ENCODE measurements at regions not wholly inside any gene's neighbourhood (a gene's known extent, or its start where the extent isn't known, plus 50 kb on each side); places are given as distances from the start of the nearest gene placed in this dataset.
"Not testable (repeated sequence)": the region's sequence is repeated elsewhere in the genome, so short reads cannot be mapped to it uniquely, and the experiment has no call there.

DNA sequence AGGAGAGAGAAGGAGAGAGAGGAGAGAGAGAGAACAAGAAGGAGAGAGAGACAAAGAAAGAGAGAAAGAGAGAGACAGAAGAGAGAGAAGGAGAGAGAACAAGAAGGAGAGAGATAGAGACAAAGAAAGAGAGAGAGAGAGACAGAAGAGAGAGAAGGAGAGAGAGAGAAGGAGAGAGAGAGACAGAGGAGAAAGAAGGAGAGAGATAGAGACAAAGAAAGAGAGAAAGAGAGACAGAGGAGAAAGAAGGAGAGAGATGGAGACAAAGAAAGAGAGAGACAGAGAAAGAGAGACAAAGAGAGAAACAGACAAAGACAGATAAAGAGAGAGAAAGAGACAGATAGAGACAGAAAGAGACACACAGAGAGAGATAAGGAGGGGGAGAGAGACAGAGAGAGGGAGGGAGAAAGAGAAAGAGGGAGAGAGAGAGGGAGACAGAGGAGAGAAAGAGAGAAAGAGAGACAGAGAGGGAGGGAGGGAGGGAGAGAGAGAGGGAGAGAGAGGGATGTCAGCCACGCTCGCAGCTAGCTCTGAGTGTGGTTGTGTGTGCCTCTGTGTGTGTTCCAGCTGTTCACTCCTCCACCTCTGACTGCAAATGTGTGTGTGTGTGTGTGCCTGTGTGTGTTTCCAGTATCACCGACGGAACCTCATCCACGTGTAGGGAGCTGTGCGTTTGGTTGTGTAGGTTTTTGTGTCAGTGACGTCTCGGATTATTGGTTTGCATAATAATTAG, 105.8 kb downstream of the CRLF2 start:
- Histone ChIP-seq H3K4me3 (no peak overlapping the region), H3K36me3 (no peaks in the 10 kb centered on the region), H3K27ac (no peak overlapping the region), H3K27me3 (ENCODE audit: low read depth) (peaks cover 5% of the 10 kb centered on the region), H3K9me3 (no peaks in the 10 kb centered on the region), H3K4me1 (no peaks in the 10 kb centered on the region)
- TF ChIP-seq CTCF (IDR thresholded peaks at IDR 0.05) = no peak
- intact Hi-C loops (cut with DNase I) = no loop called here
- no peak for DNase-seq
- no peak for ATAC-seq

GRCh38 chrX:1105671-1106419, 106.6 kb downstream of the CRLF2 start:
- Histone ChIP-seq H3K27ac (no peak overlapping the region), H3K36me3 (no peaks in the 10 kb centered on the region), H3K27me3 (ENCODE audit: low read depth) (peaks cover 5% of the 10 kb centered on the region), H3K4me3 (no peak overlapping the region), H3K4me1 (no peaks in the 10 kb centered on the region), H3K9me3 (no peaks in the 10 kb centered on the region)
- intact Hi-C loops (cut with DNase I) = no loop called here
- TF ChIP-seq CTCF (IDR thresholded peaks at IDR 0.05) = no peak
- ATAC-seq (no peak), DNase-seq (no peak)

DNA sequence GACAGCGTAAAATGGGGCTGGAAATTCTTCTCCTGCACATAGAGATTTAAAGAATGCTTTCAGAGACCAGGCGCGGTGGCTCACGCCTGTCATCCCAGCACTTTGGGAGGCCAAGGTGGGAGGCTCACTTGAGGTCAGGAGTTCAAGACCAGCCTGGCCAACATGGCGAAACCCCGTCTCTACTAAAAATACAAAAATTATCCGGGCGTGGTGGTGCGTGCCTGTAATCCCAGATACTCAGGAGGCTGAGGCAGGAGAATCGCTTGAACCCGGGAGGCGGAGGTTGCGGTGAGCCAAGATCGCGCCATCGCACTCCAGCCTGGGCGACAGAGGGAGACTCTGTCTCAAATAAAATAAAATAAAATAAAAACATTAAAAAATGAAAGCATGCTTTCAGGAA, 107.4 kb downstream of the CRLF2 start:
- H3K4me1 ChIP-seq; H3K27ac ChIP-seq; H3K9me3 ChIP-seq; DNase-seq; H3K27me3 ChIP-seq (ENCODE audit: low read depth); H3K36me3 ChIP-seq; ATAC-seq; H3K4me3 ChIP-seq; intact Hi-C loops (cut with DNase I): not testable (repeated sequence)

- DNase-seq (no peak), ATAC-seq (no peak)
- no peak for TF ChIP-seq CTCF (IDR thresholded peaks at IDR 0.05)
- Histone ChIP-seq H3K4me3 (no peak overlapping the region), H3K36me3 (no peaks in the 10 kb centered on the region), H3K4me1 (no peaks in the 10 kb centered on the region), H3K27me3 (ENCODE audit: low read depth) (peaks cover 5% of the 10 kb centered on the region), H3K9me3 (no peaks in the 10 kb centered on the region), H3K27ac (no peak overlapping the region)
- intact Hi-C loops (cut with DNase I) = no loop called here
These were observed 109.1 kb downstream of the CRLF2 start for GRCh38 chrX:1103360-1103759.

GRCh38 chrX:1102786-1103185, 109.7 kb downstream of the CRLF2 start:
- Histone ChIP-seq H3K27ac (no peak overlapping the region), H3K27me3 (ENCODE audit: low read depth) (peaks cover 5% of the 10 kb centered on the region), H3K4me1 (no peaks in the 10 kb centered on the region), H3K36me3 (no peaks in the 10 kb centered on the region), H3K4me3 (no peak overlapping the region), H3K9me3 (peaks cover 1% of the 10 kb centered on the region)
- ATAC-seq (no peak), DNase-seq (no peak)
- intact Hi-C loops (cut with DNase I) = no loop called here
- TF ChIP-seq CTCF (IDR thresholded peaks at IDR 0.05) = no peak

- H3K9me3 ChIP-seq; H3K36me3 ChIP-seq; H3K27ac ChIP-seq; H3K27me3 ChIP-seq (ENCODE audit: low read depth); H3K4me3 ChIP-seq; intact Hi-C loops (cut with DNase I); H3K4me1 ChIP-seq; ATAC-seq; DNase-seq: not testable (repeated sequence)
These were observed 110.2 kb downstream of the CRLF2 start for GRCh38 chrX:1102221-1102620.
